HG03060 (cell line): ENCODE measurements at regions not wholly inside any gene's neighbourhood (a gene's known extent, or its start where the extent isn't known, plus 50 kb on each side); places are given as distances from the start of the nearest gene placed in this dataset.
A peak's percentile ranks its signal among the peaks of the same experiment; 100 is the strongest.

Experiments used
- ATAC-seq: cut with Tn5 transposase; IDR thresholded peaks from one replicate; pipeline ENCODE4 v1.9.1; 2021; ENCODE audit warnings: low read depth, moderate number of reproducible peaks; ENCODE audit not compliant: unreplicated experiment

DNA sequence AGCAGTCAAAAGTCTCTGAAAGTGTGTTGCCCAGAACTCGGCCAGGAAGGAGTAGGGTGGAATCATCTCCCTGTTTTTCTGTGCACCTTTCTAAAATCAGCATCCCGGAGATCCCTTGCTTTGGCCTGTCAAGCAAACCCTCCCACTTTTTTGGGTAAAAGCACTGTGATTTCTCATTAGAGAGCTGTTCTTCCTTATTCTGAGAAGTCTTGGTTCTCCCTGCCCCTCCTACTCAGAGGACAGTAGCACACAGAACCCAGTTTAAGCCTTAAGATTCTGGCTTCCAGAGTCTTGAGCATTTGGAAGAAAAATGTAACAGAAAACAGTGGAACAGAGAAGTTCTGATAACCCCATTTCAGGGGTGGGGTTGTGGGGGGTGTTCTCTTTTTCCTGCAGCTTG is 52.6 kb upstream of the KATNAL1 start:
- no peak for ATAC-seq

- no peak for ATAC-seq
Measured at GRCh38 chr13:30360586-30360985, 53.2 kb upstream of the KATNAL1 start.

DNA sequence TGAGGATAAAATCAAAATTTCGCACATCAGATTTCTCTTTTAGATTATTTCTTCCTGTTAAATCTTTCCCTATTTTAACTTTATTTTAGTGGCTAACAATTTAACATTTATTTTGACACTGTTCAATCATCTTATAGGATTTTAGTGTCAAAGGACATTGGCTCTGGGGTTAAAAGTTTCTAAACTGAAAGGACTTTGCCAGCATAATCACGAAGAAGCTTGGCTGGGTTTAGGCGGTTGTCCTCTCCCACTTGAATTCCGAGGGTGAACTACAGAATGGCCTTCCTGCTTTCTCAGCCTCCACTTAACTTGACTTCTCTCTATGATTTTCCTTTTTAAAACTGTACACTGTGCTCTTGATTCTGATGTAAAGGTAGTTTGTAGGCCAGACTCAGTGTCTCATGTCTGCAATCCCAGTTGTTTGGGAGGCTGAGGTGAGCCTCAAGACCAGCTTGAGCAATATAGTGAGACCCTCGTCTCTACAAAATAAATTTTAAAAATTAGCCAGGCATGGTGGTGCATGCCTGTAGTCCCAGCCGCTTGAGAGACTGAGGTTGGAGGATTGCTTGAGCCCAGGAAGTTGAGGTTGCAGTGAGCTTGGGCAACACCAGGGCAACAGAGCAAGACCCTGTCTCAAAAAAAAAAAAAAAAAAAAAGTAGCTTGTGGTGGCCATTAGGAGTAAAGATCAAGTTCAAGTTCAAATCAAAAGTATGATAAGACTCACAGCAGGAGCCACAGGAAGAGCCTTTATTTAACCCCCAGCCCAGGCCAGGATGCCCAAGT is 54.8 kb upstream of the KATNAL1 start:
- no peak for ATAC-seq

- ATAC-seq, result no peak
Measured at GRCh38 chr13:30362869-30363268, 55.5 kb upstream of the KATNAL1 start.

GRCh38 chr13:30363725-30364124 is 56.4 kb upstream of the KATNAL1 start:
- no peak for ATAC-seq

DNA sequence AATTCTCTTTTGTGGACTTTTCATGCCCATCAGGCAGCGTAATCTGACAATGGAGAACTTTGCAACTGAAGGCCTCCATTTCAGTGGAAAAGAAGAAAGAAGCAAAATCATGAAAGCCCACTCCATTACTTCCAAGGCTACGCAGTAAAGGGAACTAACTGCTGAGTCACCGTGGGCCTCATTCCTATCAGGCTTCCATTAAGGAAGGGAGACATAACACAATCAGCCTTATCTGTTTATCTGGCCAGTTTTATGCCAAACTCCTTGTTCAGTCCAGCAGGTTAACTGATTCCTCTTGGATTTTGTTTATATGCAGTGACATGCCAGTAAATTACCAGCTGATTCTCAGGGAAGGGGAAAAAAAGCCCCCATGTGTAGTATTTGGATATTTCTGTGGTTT is 56.8 kb upstream of the KATNAL1 start:
- ATAC-seq, result no peak

GRCh38 chr13:30364876-30365275 is 57.4 kb upstream of the UBE2L5 start:
- ATAC-seq, result no peak

GRCh38 chr13:30366088-30366487 is 56.2 kb upstream of the UBE2L5 start:
- no peak for ATAC-seq

DNA sequence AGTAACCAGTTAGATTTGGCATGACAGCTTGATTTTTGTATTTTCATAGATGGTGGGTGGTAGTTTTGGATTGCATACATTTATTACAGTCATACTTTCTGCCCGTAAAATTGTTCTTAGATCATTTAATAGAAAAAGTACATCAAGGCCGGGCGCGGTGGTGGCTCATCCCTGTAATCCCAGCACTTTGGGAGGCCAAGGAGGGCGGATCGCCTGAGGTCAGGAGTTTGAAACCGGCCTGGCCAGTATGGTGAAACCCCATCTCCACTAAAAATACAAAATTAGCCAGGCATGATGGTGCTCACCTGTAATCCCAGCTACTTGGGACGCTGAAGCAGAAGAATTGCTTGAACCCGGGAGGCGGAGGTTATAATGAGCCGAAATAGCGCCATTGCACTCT is 55.0 kb upstream of the UBE2L5 start:
- no peak for ATAC-seq

DNA sequence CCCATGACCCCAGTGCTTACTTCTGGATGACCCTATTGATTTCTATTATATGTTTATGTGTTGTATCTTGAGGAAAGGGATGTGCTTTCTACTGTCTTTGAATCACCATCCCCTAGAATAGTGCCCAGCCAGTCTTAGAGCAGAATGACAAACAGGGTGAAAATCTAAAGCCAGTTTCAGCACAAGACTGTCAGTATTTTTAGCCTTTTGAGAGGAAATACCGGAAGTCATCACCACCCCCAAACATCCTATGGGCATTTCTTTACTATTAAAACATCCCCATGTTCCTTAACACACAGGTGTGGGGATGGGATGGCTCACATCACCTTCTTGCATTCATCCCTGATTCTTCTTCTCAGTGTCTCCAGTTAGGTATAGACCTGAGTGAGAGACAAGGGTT is 52.1 kb upstream of the UBE2L5 start:
- no peak for ATAC-seq

- ATAC-seq, result no peak
Measured at GRCh38 chr13:30370916-30371521, 51.3 kb upstream of the UBE2L5 start.

- peak; percentile 72 for ATAC-seq
Measured at GRCh38 chr13:30371649-30372265, 50.5 kb upstream of the UBE2L5 start.
